NCI-H748 (cell line): ENCODE measurements at regions not wholly inside any gene's neighbourhood (a gene's known extent, or its start where the extent isn't known, plus 50 kb on each side); places are given as distances from the start of the nearest gene placed in this dataset.
"Not testable (repeated sequence)": the region's sequence is repeated elsewhere in the genome, so short reads cannot be mapped to it uniquely, and the experiment has no call there.

ENCODE experiments used
- DNase-seq: peaks from one replicate; lab custom pipeline; 2025; ENCODE audit not compliant: unreplicated experiment; lab: John Stamatoyannopoulos, UW

GRCh38 chr9:105021917-105022316 lies 94.0 kb upstream of the ABCA1 start:
- DNase-seq = no peak

GRCh38 chr9:105022545-105022944 lies 94.6 kb upstream of the ABCA1 start:
- DNase-seq = not testable (repeated sequence)

DNA sequence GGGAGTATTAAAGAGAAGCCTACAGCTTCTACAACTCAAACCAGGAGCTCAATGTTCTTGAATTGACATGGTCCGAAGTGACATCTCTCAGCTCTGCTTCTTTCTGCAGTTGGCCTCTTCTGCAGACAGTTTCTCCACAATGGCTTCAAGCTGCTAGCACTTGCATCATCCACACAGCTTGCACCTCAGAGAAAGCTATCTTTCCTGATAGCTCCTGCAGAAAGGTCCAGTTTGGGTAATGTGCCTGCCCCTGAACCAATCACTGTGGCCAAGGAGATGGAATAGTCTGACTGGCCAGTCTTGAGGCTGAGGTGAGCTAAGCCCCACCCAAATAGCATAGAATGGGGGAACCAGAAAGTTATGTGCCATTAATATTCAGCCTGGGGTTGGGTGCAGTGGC lies 95.8 kb upstream of the ABCA1 start:
- no peak for DNase-seq

DNA sequence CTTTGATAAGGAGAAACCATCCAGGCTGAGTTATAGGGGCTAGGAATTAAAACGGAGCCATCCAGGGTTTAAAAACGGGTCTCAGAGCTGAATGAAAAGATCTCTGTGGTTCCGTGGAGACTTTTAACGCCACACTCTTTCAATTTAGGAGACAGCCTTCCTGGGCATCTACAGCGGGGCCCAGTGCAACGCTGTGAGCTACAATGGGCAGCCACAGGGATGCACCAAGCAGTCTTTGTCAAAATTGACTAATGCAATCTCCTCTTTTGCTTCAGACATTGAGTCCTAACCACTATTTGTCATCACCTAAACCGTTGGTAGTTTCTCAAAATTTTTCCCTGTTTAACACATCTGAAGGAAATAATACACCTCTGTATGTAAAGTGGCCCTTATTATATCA lies 96.6 kb upstream of the ABCA1 start:
- no peak for DNase-seq

DNA sequence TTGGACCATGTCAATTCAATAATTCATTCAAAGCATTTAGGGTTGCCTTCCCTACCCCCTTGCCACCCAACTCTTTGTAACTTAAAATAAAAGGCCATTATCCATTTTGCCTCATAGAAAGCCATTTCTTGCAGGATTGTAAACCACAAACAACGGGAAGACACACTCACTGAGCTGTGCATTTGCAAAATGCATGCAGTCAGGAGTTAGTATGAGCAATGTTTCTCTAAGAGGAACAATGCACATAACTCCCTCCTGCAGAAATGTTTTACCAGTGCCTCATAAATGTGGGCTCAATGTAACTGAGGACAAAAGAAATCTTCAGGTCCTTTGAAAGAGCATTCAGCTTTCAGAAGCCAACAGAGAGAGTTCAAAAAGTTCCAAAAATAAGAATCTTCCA lies 98.5 kb upstream of the ABCA1 start:
- no peak for DNase-seq

GRCh38 chr9:105027084-105027483 lies 99.1 kb upstream of the ABCA1 start:
- DNase-seq = no peak

DNA sequence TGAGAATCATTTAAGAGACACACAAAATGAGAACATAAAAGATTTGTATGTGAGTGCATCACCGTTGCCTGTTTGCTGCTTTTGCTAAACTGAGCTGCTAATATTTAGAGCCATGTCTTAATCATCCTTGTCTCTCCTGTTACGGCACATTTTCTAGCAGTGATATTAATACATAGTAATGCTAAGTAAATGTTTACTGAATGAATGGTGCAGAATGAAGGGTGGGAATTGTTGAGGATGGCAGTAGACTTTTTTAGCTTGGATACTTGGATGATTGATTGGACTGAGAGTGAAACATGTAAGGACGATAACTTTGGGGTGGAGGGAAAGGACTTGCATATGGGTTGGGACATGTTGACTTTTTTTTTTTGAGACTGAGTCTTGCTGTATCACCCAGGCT lies 102.3 kb upstream of the ABCA1 start:
- DNase-seq = no peak

DNA sequence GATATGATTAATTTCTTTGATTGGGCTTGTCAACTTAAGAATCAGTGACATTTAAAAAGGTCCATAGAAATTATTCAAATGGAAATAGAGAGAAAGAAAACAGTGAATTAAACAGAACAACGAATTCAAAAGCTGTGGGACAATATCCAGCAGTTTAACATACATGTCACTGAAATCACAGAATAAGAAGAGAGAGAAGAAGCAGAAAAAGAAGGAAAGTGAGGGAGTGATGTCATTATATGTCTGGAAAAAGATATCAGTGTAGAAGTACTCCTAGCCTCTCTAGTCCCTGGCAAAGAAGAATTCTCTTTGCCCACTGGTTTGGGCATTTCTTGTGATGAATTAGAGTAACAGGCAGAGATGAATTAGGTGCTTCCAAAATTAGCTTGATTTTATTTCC lies 109.2 kb upstream of the ABCA1 start:
- no peak for DNase-seq

- no peak for DNase-seq
These were observed 110.1 kb upstream of the ABCA1 start for GRCh38 chr9:105038051-105038450.

DNA sequence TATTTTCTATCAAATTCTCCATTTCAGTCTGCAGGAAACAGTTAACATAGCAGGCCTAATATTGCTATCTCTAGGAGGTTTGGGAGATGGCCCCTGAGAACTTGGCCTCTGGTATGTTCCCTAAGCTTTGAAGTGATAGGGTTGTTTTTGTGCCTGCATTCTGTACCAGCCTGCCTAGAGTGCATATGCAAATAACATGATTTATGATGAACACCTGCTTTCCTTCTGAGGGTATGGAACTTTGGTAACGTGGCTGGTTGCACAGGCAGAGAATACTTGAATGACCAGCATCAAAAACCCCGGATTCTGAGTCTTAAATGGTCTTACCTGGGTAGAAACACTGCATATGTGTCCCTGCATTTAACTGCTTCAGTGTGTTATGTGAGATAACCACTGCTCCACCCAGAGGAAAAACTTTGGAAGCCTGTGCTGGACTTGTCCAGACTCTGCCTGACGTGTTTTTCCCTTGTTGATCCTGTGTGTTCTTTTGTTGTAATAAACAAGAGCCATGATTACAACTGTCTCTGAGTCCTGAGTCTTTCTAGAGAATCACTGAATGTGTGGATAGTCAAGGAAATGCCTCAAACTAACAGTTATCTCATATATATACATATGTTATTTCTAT lies 111.3 kb upstream of the ABCA1 start:
- no peak for DNase-seq

DNA sequence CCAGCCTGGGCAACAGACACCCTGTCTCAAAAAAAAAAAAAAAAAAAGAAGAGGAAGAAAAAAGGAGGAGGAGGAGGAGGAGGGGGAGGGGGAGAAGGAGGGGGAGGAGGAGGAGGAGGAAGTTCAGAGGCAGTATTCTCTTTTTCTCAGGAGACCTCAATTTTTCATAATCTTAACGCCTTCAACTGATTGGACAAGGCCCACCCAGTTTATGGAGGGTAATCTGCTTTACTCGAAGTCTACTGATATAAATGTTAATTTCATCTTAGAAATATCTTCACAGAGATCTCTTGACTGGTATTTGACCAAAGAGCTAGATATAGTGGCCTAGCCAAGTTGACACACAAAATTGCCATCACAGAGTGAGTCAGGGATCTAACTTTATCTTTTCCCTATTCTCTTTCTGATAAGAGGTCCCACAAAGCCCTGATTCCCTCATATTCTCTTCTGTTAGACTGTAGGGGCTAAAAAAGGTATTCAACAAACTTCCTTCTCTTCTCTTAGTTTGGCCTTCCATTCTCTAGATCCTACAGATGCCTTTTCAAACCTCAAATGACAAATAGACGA lies 115.5 kb upstream of the ABCA1 start:
- DNase-seq = no peak

DNA sequence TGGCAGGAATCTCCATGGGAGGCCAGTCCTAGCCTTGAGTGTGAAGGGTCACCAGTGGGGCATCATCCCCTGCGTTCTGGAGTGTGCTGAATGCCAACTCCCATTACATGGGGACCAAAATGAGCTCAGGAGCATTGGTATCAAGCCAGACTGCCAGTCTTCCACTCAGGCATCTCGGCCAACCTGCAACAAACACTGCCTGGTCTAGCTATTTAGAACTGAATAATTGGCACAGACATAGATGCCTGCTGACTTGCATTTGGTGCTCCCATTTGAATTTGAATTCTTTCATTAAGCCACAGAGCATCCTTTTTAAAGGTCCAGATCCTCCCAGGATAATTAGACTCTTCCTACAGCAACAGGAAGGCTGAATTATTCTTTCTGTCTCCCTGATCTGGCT lies 116.6 kb upstream of the ABCA1 start:
- no peak for DNase-seq

DNA sequence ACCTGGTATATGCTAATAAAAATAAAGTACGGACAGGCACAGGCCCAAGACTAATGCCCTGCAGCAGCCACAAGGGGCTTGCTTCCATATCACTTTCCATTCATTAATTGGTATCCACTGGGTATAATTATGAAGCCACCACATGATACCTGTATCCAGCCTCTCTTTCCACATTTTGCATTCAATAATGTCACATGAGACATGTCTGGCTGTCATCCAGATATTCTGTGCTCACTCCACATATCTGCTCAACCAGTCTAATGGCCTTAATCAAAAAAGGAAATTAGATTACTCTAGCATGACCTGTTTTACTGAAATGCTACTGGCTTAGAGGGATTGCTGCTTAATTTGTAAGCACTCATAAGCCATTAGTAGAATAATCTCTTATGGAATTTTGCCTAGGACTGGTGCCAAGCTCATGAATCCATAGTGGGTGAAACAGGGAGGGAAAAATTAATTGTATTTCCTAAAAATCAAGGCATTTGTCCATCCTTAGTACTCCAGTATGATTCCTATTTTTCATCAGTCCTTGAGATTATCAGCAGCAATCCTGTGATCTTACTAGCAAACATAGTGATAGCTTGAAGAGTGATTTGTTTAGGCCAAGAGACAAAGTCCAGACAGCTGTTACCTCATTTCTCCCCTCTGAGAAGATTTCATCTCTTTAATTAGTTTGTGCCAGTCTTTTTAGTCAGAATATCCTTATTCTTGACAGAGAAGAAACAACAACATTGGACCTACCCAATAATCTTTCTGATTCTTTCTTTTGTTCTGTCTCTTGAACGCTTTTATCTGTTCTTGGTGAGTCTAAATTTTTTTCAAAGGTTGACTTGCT lies 119.2 kb upstream of the ABCA1 start:
- peak; percentile 75 for DNase-seq

- DNase-seq = no peak
These were observed 119.7 kb upstream of the ABCA1 start for GRCh38 chr9:105047742-105048041.

DNA sequence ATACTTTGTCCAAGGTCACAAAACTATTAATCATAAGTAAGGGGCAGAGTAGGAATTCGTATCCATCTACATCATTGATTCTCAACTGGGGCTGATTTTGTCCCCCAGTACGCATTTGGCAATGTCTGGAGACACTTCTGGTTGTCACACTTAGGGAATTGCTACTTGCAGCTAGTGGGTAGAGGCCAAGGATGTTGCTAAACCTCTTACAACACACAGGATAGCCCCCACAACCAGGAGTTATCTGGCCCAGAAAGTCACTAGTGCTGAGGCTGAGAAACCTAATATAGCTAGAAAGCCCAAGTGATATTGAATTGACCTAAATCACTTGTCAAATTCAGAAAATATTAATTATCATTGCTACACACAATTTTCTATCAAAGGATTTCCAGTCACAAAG lies 120.4 kb upstream of the ABCA1 start:
- DNase-seq = no peak

GRCh38 chr9:105050296-105050695 lies 122.3 kb upstream of the ABCA1 start:
- no peak for DNase-seq

GRCh38 chr9:105051897-105052296 lies 123.9 kb upstream of the ABCA1 start:
- no peak for DNase-seq

DNA sequence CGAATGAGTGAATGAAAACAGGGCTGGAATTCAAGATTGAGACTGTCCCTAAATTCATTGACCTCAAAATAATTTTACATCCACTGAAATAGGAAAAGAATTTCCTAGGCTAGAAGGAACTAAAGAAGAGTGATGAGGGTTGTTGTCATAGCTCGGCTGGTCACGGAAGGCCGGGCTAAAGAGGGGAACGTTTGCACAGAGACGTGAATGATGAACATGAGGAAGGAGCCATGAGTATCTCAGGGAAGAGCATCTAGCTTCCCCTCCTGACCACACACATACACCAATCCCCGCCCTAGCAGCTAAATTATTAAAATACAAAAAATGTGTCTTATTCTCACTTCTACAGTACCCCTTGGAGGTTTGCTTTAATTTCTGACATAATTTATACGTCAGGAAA lies 124.4 kb upstream of the ABCA1 start:
- DNase-seq = no peak

- DNase-seq = no peak
These were observed 125.3 kb upstream of the ABCA1 start for GRCh38 chr9:105053209-105053652.

GRCh38 chr9:105054491-105054890 lies 126.5 kb upstream of the ABCA1 start:
- no peak for DNase-seq

- no peak for DNase-seq
These were observed 128.0 kb upstream of the ABCA1 start for GRCh38 chr9:105055917-105056316.

DNA sequence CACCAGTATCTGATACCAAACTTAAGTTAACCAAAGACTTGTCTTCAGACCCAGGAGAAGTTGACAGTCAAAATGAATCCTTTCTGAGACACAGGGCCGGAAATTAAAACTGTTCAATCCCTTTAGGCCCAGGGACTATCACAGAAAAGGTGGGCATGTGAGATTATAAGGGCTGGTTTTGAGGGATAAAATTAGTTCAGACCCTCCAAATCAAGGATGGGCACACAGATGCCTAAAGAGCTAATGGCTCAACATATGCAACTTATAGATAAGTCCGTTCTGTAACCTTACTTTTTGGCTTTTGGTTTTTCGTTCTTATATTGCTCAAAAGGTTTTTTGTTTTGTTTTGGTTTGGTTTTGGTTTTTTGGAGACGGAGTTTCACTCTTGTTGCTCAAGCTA lies 129.6 kb upstream of the ABCA1 start:
- no peak for DNase-seq

DNA sequence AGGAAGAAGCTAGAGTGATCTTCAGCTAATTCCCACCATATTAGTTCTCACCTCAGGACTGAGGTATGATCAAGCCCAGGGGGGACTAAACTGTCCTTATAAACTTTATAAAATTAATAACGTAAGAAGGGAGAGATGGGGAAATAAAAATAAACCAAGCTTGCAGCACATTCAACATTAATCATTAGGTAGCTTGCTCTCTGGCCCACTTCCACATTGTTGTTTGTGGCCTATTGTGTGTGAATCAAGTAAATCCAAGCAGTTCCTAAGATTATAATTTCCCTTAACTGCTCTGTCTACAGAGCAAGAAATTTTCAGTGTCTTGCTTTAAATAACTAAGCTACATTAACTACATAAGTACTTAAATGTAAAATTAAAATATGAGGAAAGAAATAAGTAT lies 131.3 kb upstream of the ABCA1 start:
- no peak for DNase-seq
